GM23338 (cell line): ENCODE measurements at regions not wholly inside any gene's neighbourhood (a gene's known extent, or its start where the extent isn't known, plus 50 kb on each side); places are given as distances from the start of the nearest gene placed in this dataset.

Experiments used
- CREB1 ChIP-seq: fragments of 250-450 bp; sonication (Bioruptor Pico); IDR thresholded peaks from 2 replicates; pipeline ENCODE4 v1.5.0; 2020; ENCODE audit warnings: low read depth, mild to moderate bottlenecking, moderate library complexity
- CTCF ChIP-seq, 2 experiments: fragments of 200-600 bp in 1 of 2; sonication (generic) in 1 of 2; conservative IDR thresholded peaks; 2 replicates each; pipeline versions ENCODE4 v1.5.1 to v1.6.1; 2016 to 2017; ENCODE audit warnings: antibody characterized with exemption in 2 of 2, low read depth in 2 of 2, mild to moderate bottlenecking in 2 of 2, moderate library complexity in 1 of 2
- EZH2 ChIP-seq: fragments of 200-600 bp; sonication (generic); IDR thresholded peaks from one replicate; pipeline ENCODE4 v1.8.0; 2017; ENCODE audit warnings: antibody characterized with exemption, mild to moderate bottlenecking, low read depth; ENCODE audit not compliant: unreplicated experiment
- POLR2AphosphoS5 ChIP-seq: IDR thresholded peaks from 2 replicates; pipeline ENCODE4 v1.6.1; 2016; ENCODE audit warnings: antibody characterized with exemption, low read depth

- TF ChIP-seq CTCF (conservative IDR thresholded peaks at IDR 0.05; ENCODE audit: low read depth in 2 of 2), result no peak
- no peak for TF ChIP-seq EZH2
- no peak for TF ChIP-seq CREB1 (CRISPR knock-in tag)
- no peak for TF ChIP-seq POLR2AphosphoS5
These were observed 610.9 kb downstream of the ADGRL2 start for GRCh38 chr1:82411605-82412004.
